Eye (tissue), 1 donor: ENCODE measurements at regions not wholly inside any gene's neighbourhood (a gene's known extent, or its start where the extent isn't known, plus 50 kb on each side); places are given as distances from the start of the nearest gene placed in this dataset.
"Not testable (repeated sequence)": the region's sequence is repeated elsewhere in the genome, so short reads cannot be mapped to it uniquely, and the experiment has no call there.

ENCODE experiments used
- DNase-seq: peaks from one replicate; pipeline ENCODE4 v3.0.0-alpha.2; 2015

- DNase-seq, result no peak
These were observed 177.6 kb upstream of the OLFM3 start for GRCh38 chr1:102174259-102174863.

GRCh38 chr1:102172200-102172599, 175.5 kb upstream of the OLFM3 start:
- DNase-seq, result no peak

GRCh38 chr1:102163799-102164198, 167.1 kb upstream of the OLFM3 start:
- no peak for DNase-seq

- no peak for DNase-seq
These were observed 154.5 kb upstream of the OLFM3 start for GRCh38 chr1:102151242-102151641.

GRCh38 chr1:102120910-102121309, 124.2 kb upstream of the OLFM3 start:
- no peak for DNase-seq

GRCh38 chr1:102118150-102118549, 121.4 kb upstream of the OLFM3 start:
- no peak for DNase-seq

- DNase-seq, result no peak
These were observed 113.9 kb upstream of the OLFM3 start for GRCh38 chr1:102110586-102110985.

- not testable (repeated sequence) for DNase-seq
These were observed 112.8 kb upstream of the OLFM3 start for GRCh38 chr1:102109493-102109892.

- no peak for DNase-seq
These were observed 110.7 kb upstream of the OLFM3 start for GRCh38 chr1:102107441-102107840.

- DNase-seq, result no peak
These were observed 109.3 kb upstream of the OLFM3 start for GRCh38 chr1:102105931-102106550.

- no peak for DNase-seq
These were observed 106.9 kb upstream of the OLFM3 start for GRCh38 chr1:102103646-102104045.

- no peak for DNase-seq
These were observed 105.6 kb upstream of the OLFM3 start for GRCh38 chr1:102102276-102102780.

- no peak for DNase-seq
These were observed 103.9 kb upstream of the OLFM3 start for GRCh38 chr1:102100666-102101065.

- no peak for DNase-seq
These were observed 103.2 kb upstream of the OLFM3 start for GRCh38 chr1:102099916-102100315.

GRCh38 chr1:102098536-102098935, 101.8 kb upstream of the OLFM3 start:
- no peak for DNase-seq

- no peak for DNase-seq
These were observed 101.4 kb upstream of the OLFM3 start for GRCh38 chr1:102098081-102098480.

- no peak for DNase-seq
These were observed 100.7 kb upstream of the OLFM3 start for GRCh38 chr1:102097451-102097850.

- no peak for DNase-seq
These were observed 99.4 kb upstream of the OLFM3 start for GRCh38 chr1:102096162-102096561.

- no peak for DNase-seq
These were observed 93.1 kb upstream of the OLFM3 start for GRCh38 chr1:102089791-102090190.

GRCh38 chr1:102085896-102086295, 89.2 kb upstream of the OLFM3 start:
- no peak for DNase-seq

GRCh38 chr1:102084771-102085535, 88.2 kb upstream of the OLFM3 start:
- DNase-seq, result no peak

- no peak for DNase-seq
These were observed 86.5 kb upstream of the OLFM3 start for GRCh38 chr1:102083192-102083591.

- DNase-seq, result no peak
These were observed 78.1 kb upstream of the OLFM3 start for GRCh38 chr1:102074874-102075273.

- DNase-seq, result no peak
These were observed 74.7 kb upstream of the OLFM3 start for GRCh38 chr1:102071451-102071850.
